Ishikawa (cell line): ENCODE measurements at regions not wholly inside any gene's neighbourhood (a gene's known extent, or its start where the extent isn't known, plus 50 kb on each side); places are given as distances from the start of the nearest gene placed in this dataset.

Experiments used
- EGR1 ChIP-seq: IDR thresholded peaks from 2 replicates; pipeline ENCODE4 v1.6.1; 2012
- EP300 ChIP-seq: IDR thresholded peaks from 2 replicates; pipeline ENCODE4 v1.6.1; 2012; ENCODE audit warnings: borderline replicate concordance
- FOXM1 ChIP-seq: IDR thresholded peaks from 2 replicates; pipeline ENCODE4 v1.6.1; 2012; ENCODE audit warnings: low read depth, borderline replicate concordance
- RAD21 ChIP-seq: IDR thresholded peaks from 2 replicates; pipeline ENCODE4 v1.6.1; 2012; ENCODE audit warnings: low read depth
- REST ChIP-seq: IDR thresholded peaks from 2 replicates; pipeline ENCODE4 v1.6.1; 2012; ENCODE audit warnings: low read depth, mild to moderate bottlenecking
- TAF1 ChIP-seq: IDR thresholded peaks from 2 replicates; pipeline ENCODE4 v1.6.1; 2012; ENCODE audit warnings: low read depth, mild to moderate bottlenecking
- USF1 ChIP-seq: IDR thresholded peaks from 2 replicates; pipeline ENCODE4 v1.6.1; 2012

GRCh38 chr4:81746773-81747172 is 275.1 kb upstream of the RASGEF1B start:
- no peak for TF ChIP-seq TAF1
- no peak for TF ChIP-seq FOXM1
- no peak for TF ChIP-seq REST
- no peak for TF ChIP-seq EP300
- TF ChIP-seq RAD21: no peak
- no peak for TF ChIP-seq USF1
- no peak for TF ChIP-seq EGR1
